NCI-H2171 treated with DMSO at 0.1 percent for 48 hours (cell line): ENCODE measurements at regions not wholly inside any gene's neighbourhood (a gene's known extent, or its start where the extent isn't known, plus 50 kb on each side); places are given as distances from the start of the nearest gene placed in this dataset.

Experiments
- DNase-seq: peaks from one replicate; lab custom pipeline; 2025; lab: John Stamatoyannopoulos, UW

DNA sequence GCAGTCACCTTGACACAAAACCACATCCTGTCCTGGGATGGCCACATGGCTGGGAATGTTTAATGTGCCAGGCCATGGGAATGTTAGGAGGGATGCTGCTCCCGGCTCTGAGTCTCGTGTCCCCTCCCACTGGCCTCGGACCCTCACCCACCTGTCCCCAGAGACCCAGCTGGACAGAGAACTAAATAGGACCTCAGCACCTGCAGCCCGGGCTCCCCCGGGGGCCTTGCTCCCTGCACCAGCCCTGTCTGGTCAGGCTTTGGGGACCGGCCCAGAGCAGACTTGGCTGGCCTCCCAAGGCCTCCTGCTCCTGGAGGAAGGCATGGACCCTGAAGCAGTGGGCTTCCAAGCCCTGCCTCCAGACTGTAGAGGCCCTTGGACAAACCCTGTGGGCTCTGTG is 100.0 kb upstream of the IQSEC1 start:
- DNase-seq = no peak

DNA sequence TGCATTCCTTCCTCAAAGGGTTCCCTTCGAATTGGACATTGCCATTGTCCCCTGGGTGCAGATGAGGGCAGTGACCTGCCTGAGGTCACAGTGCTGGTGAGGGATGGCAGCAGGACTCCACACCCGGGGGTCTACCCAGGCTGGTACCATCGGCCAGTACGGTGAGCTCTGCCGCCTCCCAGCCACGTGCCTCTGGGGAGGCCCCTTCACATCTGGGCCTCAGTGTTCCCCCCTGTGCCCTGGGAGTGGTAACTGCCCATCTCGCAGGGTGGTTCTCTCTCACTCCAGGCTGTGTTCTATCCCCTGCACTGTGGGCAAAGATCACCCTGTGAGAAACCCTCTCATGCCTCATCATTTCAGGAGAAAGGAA is 99.4 kb upstream of the IQSEC1 start:
- no peak for DNase-seq

DNA sequence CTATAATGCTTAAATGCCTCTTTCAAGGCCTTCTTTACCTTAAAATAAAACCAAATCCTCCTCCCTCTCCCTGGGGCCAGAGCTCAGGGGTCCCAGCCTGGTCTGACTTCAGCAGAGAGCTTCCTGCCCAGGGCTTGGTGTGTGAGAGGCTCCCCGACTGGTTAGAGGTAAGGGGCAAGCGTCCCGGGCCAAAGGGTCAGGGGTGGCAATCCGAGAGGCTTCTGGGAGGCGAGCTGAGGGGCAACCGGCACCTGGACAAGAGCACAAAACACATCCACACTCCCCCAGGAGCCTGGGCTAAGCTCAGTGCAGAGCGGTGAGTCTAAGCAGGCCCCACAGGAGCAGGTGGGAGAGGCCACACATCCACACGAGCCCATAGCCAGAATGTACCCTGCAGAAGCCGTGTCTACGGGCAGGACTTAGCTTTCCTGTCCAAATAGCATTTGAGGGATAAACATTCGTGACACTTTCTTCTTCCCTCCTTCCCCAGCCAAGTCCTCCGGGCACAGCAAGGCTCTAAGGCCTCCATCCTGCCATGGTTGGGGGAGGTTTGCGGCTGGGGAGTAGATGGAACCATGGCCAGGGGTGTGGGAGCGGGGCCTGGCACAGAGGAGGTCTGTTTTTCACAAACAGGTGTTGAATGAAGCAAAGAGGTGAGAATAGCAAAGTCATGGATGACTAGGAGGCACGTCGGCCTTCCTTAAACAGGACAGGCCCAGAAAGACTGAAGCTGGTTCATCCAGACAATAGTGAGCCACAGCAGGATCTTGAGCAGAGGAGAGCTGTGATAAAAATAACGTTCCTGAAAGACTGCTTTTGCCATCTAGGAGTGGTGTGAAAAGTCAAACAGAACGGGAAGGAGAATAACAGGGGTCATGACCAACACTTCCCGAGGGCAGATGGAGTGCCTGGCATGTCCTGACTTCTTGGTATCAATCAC is 98.7 kb upstream of the IQSEC1 start:
- DNase-seq = no peak

DNA sequence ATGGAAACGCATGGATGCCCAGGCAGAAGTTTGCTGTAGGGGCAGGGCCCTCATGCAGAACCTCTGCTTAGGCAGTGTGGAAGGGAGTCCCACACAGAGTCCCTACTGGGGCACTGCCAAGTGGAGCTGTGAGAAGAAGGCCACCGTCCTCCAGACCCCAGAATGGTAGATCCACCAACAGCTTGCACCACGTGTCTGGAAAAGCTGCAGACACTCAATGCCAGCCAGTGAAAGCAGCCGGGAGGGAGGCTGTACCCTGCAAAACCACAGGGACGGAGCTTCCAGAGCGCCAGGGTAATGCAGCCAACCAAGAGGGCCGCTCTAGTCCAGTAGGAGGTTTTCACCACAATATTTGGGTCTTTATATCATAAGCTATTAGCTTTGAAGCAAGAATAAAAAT is 97.1 kb upstream of the IQSEC1 start:
- DNase-seq = no peak

DNA sequence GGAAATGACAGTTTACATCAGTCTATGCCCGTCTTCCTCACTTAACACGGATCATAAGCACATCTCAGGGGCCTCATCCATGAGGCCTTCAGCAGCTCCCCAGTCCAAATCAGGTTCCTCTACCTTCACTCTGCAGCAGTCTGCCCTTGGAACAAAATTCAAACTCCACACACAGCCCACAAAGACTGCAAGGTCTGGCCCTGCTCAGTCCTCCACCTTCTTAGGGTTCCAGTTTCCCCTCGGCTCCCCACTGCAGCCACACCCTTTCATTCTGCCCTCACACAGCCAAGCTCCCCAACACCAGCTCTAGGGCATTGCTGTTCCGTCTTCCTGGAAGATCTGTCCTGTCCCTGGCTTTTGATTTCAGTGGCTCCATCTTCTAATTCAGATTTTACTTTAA is 95.2 kb upstream of the IQSEC1 start:
- no peak for DNase-seq

DNA sequence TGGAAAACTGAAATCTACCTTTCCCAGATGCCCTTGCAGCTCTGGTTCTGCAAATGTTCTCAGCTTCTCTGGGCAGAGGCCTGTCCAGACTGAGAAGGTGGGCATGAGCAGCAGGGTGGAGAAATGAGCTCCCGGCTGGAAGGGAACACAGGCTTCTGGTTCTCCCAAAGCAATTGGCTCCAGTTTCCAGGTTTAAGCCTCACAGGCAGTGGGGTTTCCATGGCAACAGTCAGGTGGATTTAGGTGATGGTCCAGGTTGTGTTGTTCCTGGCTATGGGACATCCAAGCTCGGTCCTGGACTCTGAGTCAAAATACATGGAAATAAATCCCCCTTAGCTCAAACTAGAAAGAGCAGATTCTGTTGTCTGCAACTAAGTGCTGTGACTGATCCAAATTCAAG is 94.6 kb upstream of the IQSEC1 start:
- DNase-seq = no peak

DNA sequence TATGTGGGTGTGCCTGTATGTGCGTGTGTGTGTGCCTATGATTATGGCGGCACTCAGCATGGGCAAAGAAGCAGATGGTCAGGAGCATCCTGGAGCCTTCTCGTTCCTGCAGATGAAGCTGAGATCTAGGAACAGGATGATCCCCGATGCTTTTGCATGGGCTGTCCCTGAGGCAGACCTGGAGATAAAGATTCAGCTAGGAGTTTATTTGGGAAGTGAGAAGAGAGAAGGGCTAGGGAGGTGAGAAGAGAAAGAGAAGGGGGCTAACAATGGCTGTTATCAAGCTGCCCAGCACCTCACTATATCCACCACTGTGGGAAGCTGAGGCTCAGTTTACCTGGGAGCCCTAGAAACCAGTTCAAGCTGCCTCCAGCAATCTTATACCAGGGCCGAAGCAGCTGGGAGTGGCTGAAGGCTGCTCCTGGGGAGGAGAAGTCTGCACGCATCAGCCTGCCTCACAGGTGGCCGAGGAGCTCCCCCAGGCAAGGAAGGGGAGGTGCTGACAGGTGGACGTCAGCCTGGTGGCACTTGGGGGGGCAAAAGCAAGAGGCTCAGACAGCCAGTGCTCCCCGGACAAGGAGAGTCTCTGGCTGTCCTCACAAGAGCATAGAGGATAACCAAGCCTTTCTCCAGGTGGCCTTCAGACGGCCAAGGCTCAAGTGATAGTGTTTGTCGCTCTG is 94.0 kb upstream of the IQSEC1 start:
- no peak for DNase-seq

DNA sequence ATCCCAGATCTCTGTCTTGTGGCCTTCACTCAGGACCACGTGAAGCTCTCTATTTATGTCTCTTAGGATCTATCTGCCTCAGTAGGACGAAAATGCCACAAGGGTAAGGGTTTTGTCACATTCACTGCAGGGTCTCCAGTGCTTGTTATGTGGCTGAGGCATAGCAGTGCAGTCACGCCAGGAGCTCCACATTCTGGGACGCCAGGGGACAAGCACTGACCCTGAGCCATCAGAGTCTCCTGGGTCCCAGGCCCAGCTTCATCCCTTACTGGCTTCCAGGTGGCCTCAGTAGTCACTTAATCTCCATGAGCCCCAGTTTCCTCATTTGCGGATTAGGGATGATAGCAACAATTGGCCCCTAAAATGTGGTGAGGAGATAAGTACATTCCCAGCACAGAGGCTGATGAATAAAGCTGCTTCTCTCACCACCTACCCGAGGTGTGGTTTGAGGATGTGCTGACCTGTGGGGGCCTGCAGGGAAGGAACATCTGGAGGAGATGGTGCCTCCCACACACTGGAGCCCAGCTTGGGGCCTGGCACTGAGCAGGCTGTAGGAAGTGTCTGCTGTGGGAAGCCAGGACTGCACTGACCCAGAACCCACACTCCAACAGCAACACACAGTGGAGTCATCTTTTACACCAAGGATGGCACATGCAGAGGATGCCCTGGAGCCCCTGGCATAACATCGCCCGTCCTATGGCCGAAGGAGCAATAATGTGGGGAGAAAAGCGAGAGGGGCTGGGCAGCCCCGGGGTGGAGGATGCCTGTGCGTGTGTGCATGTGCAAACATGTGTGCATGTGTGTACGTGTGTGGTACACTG is 93.2 kb upstream of the IQSEC1 start:
- no peak for DNase-seq

DNA sequence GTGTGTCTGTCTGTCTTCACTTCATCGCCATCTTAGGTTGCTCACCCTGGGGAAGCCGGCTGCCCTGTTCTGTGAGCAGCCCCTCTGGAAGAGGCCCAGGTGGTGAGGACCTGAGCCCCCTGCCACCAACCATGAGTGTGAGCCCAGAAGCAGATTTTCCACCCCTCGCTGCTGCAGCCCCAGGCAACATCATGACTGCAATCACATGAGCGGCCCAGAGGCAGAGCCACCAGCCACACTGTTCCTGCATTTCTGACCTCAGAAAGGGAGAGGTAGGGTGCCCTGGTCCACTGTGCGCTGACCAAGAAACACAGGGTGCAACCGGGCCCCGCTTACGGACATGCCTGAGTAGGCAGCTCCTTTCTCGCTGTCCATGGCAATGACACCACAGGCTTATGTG is 92.3 kb upstream of the IQSEC1 start:
- DNase-seq = no peak

DNA sequence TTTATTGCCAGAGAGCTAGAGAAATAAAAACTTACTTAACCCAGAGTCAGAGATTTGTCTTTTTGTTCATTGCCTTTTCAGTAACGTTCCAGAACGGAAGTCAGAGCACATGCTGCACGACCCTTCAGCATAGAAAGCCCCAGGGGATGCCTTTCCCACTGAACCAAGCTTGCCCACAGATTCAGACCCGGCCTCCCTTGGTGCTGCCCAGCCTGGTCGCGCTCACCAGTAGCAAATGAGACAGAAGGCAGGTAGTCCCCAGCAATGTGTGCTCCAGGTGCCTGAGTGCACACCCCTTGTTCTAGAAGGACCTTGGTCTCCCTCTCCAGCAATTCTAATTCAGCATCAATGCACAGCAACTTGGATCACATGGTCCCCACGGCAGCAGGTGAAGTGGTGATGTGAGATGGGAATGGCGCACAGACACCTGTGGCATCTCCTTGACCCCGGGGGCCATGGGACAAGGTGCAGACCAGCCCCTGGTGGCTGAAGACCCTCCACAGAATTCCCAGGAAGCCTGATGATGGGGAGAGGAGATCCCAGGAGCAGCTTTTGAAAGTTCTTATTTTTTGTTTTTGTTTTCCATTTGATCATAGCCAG is 91.8 kb upstream of the IQSEC1 start:
- DNase-seq = no peak

DNA sequence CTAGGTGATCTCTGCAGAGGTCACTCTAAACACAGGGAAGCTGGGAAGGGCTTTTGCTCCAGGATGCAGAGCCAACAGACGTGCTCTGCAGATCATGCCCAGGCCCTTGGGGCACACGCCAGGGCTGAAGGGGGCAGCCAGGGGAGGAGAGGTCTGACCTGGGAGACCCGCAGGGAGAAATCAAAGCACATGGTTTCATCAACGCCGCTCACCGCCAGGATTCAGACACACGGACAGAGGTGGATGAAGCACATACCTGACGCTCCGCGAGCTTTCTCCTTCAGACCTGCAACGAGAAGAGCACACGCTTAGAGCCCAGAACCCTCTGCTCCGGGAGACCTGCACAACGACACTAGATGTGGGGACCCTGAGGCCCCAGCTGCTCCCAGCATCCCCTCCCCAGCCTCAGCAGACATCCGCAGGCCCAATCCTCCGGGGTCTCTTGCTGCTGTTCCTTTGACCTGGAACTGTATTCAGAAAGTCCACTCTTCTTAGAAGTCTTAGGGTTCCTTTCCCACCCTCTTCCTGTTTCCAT is 90.7 kb upstream of the IQSEC1 start:
- no peak for DNase-seq

DNA sequence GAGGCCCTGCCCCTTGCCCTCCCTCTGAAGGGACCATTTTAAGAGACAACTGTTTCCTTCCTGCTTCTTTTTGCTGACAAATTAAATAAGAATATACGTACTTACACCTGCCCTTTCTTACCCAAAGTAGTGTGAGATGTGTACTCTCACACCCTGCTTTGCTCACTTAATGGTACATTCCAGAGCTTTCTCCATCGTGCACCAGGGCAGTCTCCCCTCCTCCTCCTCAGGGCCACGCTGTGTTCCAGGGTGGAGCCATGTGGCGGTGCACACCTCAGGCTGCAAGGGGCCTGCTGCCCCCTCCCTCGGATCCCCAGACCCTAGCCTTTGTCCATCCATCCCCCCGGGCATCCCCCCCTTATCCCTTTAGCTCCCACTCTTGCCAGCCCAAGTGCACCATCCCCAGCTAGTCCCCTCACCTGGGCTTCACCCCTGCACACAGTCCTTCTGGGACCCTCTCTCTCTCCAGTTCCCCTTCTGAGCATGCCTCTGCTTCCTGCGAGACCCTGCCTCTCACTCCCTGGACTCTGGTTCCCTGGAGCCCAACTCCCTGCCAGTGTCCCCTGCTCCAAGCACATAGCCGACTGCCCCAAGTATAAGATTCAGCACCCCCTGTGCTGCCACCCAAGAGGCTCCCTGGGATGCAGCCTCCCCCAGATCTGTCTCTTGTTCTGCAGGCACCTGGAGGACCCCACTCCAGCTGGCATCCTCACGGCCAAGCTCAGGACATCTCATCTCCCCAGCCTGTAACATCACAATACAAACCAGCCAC is 89.5 kb upstream of the IQSEC1 start:
- no peak for DNase-seq

DNA sequence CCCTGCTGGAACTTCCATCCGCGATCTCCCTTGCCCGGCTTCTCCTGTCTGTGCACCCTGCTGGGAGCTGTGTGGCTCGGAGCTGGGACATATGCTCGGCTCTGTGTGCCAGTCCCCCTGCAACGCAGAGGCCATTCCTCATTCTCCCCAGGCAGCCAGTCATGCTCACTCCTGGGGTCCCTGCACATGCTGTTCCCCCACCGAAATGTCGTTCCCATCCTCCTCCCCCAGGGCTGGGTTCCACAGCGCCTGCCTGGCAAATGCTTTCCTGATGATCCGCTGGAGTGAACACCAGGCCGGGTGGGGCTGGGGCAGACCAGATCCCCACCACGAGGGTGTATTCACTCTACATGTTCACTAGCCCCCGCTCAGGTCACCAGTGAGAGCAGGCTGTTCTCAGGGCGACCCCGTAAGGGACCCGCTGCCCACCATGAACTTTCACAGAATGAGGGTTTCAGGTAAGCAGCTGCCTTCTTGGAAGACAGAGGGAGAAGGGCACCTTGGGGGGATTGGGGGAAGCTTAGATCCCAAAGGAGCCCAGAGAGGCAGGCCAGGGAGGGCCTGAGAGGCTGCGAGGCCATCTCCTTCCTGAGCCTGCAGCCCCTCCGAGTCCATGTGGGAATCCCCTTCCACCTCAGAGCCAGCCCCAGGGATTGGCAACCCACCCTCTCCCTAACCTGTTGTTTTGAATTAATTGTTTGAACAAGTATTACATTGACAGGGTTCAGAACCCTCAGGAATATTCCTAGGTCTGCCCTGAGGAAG is 88.7 kb upstream of the IQSEC1 start:
- no peak for DNase-seq

DNA sequence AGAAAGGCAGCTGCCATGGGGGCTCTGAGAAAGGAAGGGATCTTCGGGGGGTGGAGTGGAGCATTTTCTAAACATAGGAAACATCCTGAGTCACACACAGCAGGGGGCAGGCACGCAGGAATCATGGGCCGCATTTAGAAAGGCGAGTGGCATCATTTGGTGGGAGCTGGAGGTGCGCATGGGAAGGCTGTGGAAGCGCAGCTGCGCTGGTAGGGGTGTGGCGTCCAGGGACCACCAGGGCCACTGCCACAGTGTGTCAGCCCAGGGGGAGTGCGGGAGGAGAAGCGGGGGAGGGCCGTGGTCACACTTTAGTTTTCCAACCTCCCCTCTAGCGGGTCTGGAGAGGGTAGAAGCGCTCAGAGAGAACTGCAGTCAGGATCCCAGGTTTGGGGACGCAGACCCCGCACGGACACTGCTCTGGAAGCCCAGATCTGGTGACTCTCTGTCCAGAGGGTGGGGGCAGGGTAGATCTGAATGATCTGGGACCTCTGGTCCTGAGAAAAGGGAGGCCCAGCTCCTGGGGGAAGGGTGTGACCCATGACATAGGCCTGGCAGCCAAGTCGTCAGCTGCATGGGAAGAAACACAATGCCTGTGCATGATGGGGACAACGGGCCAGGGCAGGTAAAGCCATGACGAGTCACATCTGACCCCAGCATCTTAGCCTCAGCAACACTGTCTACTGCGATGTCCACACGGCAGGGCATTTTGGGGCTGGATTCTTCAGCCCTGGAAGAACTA is 88.0 kb upstream of the IQSEC1 start:
- no peak for DNase-seq

DNA sequence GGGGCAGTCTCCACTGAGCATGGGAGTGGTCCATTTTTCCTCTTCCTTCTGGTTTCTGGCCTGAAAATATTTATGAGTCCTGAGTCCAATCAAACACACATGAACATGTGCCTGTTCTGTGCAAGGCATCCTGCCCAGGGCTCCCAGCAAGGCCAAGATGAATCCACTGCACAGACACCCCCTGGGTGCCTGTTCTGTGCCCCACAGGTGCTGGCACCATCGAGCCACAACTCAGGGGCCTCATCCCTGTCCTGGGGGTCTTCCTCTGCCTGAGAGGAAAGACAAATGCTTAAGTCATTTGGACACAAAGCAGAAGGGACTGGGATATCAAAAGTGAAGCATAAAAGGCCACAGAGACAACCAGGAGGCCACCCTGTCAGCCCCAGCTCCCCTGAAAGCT is 87.4 kb upstream of the IQSEC1 start:
- no peak for DNase-seq

DNA sequence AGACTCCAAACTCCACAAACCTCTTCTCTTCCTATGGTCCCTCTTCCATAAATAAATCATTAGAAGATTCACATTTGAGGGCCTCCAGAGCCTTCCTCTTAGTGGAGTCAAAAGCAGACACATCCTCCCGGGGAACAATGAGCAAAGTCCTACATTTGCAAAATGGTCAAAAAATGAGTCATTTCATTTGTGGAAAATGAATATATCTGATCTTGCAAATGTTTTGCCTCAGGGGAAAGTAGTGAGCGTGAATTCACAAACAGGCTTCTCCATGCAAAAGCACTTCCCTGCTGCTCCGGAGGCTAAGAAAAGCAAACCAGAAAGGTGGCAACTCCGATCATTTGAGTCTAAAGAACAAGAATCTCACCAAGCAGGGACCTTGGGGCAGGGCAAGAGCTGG is 86.7 kb upstream of the IQSEC1 start:
- DNase-seq = no peak

DNA sequence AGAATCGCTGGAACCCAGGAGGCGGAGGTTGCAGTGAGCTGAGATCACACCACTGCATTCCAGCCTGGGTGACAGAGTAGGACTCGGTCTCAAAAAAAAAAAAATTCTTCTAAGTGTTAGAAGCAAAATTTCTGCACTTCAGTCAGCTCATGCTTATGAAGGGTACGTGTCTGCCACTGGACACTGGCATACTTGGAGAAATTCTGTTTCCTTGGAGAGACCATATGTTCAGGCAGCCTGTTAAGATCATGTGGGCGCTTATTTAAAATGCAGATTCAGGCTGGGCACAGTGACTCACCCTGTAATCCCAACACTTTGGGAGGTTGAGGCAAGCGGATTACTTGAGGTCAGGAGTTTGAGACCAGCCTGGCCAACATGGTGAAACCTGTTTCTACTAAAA is 85.6 kb upstream of the IQSEC1 start:
- no peak for DNase-seq

DNA sequence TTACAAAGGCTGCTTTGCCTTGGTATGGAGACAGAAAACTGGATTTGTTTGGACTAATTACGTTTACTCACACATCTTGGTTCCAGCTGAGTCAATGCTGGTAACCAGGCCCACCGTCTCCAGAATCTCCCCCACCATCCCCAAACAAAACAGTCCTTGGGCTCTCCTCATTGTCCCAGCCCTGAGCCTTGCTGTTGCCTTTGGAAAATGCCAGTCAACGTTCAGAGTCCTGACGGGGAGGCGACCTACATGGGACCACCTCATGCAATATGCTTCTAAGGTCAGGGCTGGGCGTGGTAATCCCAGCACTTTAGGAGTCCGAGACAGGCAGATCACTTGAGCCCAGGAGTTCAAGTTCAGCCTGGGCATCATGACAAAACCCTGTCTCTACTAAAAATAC is 85.2 kb upstream of the IQSEC1 start:
- DNase-seq = no peak

DNA sequence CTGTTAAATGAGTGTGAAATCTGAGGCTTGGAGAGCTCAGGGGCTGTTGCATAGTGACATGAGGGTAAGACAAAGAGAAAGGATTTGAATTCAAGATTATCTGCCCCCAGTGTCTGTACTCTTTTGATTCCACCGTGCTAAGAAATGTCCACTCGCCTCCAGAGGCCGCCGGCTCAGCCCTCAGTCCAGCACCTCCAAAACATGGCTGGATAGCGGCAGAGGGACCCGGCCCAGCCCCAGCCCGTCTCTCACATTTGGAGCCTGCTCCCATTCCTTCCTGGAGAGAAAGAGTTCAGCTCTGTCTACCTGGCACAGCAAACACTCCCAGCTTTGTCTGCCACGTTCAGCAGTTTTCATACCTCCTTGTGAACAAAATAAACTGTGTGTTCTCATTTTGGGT is 84.8 kb upstream of the IQSEC1 start:
- DNase-seq = no peak
